PFSK-1 (cell line): ENCODE measurements at regions not wholly inside any gene's neighbourhood (a gene's known extent, or its start where the extent isn't known, plus 50 kb on each side); places are given as distances from the start of the nearest gene placed in this dataset.

Source experiments
- FOXP2 ChIP-seq: optimal IDR thresholded peaks from 2 replicates; pipeline ENCODE3; 2011; ENCODE audit warnings: borderline replicate concordance, control low read depth, inconsistent platforms; ENCODE audit not compliant: insufficient read depth; ENCODE audit errors: extremely low read length, extremely low read depth
- POLR2AphosphoS5 ChIP-seq: IDR thresholded peaks from 2 replicates; pipeline ENCODE4 v1.6.1; 2012; ENCODE audit warnings: low read depth, mild to moderate bottlenecking, control low read depth, low read length, moderate library complexity
- SIN3A ChIP-seq: IDR thresholded peaks from 2 replicates; pipeline ENCODE4 v1.6.1; 2012; ENCODE audit warnings: mild to moderate bottlenecking, low read length, moderate library complexity, borderline replicate concordance; ENCODE audit not compliant: insufficient read depth
- TAF1 ChIP-seq: IDR thresholded peaks from 2 replicates; pipeline ENCODE4 v1.6.1; 2012; ENCODE audit warnings: low read length, control low read depth, borderline replicate concordance; ENCODE audit not compliant: insufficient read depth
- TF ChIP-seq, protein P1 (sequence below), 2 experiments: IDR thresholded peaks; 2 replicates each; pipeline versions ENCODE4 v1.6.1 to v1.8.0; 2011 to 2012; ENCODE audit warnings: low read depth in 2 of 2, low read length in 2 of 2, control low read depth in 1 of 2, inconsistent platforms in 1 of 2, mild to moderate bottlenecking in 1 of 2, moderate library complexity in 1 of 2; ENCODE audit not compliant: insufficient read depth in 1 of 2

DNA sequence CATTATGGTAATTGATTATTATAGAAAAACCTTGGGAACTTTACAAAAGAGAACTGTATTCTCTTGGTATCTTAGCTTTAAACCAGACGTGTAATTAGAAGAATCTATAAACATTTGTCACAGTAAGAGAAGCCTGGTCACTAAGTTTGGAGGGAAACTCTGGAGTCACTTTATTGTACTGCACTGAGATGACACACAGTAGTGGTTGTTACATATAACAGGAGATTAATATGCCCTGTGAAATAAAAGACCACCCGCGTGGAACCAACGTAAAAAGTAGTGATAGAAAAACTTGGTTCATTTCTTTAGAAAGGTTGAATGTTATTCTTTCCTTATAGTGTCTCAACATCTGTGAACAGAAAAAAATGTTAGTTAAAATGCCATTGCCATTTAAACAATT is 416.1 kb downstream of the MDFIC start:
- TF ChIP-seq TAF1 (no peak), SIN3A (no peak), FOXP2 (no peak), POLR2AphosphoS5 (no peak)
- TF ChIP-seq, protein P1, sequence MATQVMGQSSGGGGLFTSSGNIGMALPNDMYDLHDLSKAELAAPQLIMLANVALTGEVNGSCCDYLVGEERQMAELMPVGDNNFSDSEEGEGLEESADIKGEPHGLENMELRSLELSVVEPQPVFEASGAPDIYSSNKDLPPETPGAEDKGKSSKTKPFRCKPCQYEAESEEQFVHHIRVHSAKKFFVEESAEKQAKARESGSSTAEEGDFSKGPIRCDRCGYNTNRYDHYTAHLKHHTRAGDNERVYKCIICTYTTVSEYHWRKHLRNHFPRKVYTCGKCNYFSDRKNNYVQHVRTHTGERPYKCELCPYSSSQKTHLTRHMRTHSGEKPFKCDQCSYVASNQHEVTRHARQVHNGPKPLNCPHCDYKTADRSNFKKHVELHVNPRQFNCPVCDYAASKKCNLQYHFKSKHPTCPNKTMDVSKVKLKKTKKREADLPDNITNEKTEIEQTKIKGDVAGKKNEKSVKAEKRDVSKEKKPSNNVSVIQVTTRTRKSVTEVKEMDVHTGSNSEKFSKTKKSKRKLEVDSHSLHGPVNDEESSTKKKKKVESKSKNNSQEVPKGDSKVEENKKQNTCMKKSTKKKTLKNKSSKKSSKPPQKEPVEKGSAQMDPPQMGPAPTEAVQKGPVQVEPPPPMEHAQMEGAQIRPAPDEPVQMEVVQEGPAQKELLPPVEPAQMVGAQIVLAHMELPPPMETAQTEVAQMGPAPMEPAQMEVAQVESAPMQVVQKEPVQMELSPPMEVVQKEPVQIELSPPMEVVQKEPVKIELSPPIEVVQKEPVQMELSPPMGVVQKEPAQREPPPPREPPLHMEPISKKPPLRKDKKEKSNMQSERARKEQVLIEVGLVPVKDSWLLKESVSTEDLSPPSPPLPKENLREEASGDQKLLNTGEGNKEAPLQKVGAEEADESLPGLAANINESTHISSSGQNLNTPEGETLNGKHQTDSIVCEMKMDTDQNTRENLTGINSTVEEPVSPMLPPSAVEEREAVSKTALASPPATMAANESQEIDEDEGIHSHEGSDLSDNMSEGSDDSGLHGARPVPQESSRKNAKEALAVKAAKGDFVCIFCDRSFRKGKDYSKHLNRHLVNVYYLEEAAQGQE (IDR thresholded peaks at IDR 0.05; ENCODE audit: insufficient read depth in 1 of 2, low read depth in 2 of 2, low read length in 2 of 2), result no peak

DNA sequence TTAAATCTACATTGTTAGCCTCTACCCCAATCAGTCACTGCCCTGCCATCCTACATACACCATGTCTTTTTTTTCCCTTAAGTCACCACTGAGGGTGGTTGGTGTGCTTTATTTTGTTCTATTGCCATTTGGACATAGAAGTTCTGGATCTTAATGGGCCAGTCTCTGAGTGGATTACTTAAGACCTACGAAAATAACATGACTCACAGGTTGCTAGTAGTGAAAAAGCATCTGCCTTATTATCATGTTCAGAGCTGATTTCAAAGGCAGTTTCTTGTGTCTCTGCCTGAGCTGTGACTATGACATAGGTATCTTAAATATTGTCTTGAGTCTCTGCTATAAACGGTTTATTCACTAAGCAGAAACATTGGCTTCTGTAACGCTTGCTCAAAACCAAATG is 410.8 kb downstream of the MDFIC start:
- TF ChIP-seq, protein P1 (IDR thresholded peaks at IDR 0.05; ENCODE audit: insufficient read depth in 1 of 2, low read depth in 2 of 2, low read length in 2 of 2), result no peak
- TF ChIP-seq POLR2AphosphoS5, result no peak
- TF ChIP-seq FOXP2, result no peak
- TF ChIP-seq SIN3A, result no peak
- no peak for TF ChIP-seq TAF1

DNA sequence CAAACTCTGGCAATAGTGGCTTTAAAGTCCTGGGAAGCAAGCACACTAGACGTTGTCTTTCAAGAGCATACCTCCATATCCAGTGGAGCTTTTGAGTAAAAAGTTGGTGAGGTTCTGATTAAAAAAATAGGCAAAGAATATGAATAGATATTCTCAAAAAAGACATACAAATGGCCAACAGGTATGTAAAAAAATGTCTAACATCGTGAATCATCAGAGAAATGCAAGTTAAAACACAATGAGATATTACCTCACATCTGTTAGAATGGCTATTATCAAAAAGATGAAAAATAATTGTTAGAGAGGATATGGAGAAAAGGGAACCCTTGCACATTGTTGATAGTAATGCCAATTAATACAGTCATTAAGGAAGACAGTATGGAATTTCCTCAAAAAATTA is 407.1 kb downstream of the MDFIC start:
- TF ChIP-seq SIN3A (no peak), POLR2AphosphoS5 (no peak), FOXP2 (no peak), TAF1 (no peak)
- TF ChIP-seq, protein P1 (IDR thresholded peaks at IDR 0.05; ENCODE audit: insufficient read depth in 1 of 2, low read depth in 2 of 2, low read length in 2 of 2), result no peak

DNA sequence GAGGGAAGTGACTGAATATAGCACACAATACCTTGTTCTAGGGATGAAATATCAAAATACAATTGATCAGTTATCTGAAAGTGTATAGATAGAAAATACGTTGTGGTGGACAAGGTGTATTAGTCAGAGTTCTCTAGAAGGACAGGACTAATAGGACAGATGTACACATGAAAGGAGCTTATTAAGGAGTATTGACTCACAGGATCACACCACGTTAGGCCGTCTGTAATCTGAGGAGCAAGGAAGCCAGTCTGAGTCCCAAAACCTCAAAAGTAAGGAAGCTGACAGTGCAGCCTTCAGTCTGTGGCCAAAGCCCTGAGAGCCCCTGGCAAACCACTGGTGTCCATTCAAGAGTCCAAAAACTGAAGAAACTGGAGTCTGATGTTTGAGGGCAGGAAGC is 406.1 kb downstream of the MDFIC start:
- no peak for TF ChIP-seq FOXP2
- TF ChIP-seq SIN3A, result no peak
- TF ChIP-seq, protein P1 (IDR thresholded peaks at IDR 0.05; ENCODE audit: insufficient read depth in 1 of 2, low read depth in 2 of 2, low read length in 2 of 2), result no peak
- TF ChIP-seq POLR2AphosphoS5, result no peak
- no peak for TF ChIP-seq TAF1

DNA sequence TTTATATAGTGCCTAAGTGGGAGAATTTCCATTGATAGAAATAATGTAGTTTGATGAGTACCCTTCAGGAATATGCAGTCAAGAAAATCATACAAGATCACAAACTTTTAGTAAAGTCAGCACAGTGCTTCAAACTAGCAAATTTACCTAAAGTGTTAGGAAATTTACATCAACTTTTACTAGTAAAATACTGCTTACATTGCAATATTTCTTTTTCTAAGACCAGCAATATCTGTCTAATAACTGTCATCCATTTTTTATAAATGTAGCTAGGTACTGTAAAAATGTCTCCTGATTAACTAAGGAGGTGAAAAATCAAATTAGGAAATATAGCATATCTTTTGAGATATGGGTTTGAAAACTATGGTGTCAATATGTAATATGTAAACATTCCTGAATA is 405.4 kb downstream of the MDFIC start:
- TF ChIP-seq, protein P1 (IDR thresholded peaks at IDR 0.05; ENCODE audit: insufficient read depth in 1 of 2, low read depth in 2 of 2, low read length in 2 of 2), result no peak
- TF ChIP-seq FOXP2, result no peak
- TF ChIP-seq SIN3A, result no peak
- no peak for TF ChIP-seq POLR2AphosphoS5
- no peak for TF ChIP-seq TAF1
